Mucosa of descending colon (tissue), 3 donors: ENCODE measurements at regions not wholly inside any gene's neighbourhood (a gene's known extent, or its start where the extent isn't known, plus 50 kb on each side); places are given as distances from the start of the nearest gene placed in this dataset.

Experiments
- ATAC-seq: fragments of 200-7000 bp; cut with Tn5 transposase; one replicate; pipeline ENCODE4 v1.9.1; 2020; ENCODE audit warnings: mild to moderate bottlenecking, moderate library complexity
- DNase-seq, 3 donors: peaks; one replicate each; pipeline ENCODE4 v3.0.0-alpha.2; 2020
- H3K36me3 ChIP-seq: fragments of 200-600 bp; one replicate; pipeline ENCODE4 v1.8.0; 2021; ENCODE audit warnings: low read depth, mild to moderate bottlenecking
- H3K4me1 ChIP-seq: fragments of 200-600 bp; one replicate; pipeline ENCODE4 v1.8.0; 2021; ENCODE audit warnings: low read depth, mild to moderate bottlenecking
- H3K4me3 ChIP-seq: fragments of 200-600 bp; one replicate; pipeline ENCODE4 v1.8.0; 2021; ENCODE audit warnings: mild to moderate bottlenecking
- H3K9me3 ChIP-seq: fragments of 200-600 bp; one replicate; pipeline ENCODE4 v1.8.0; 2021; ENCODE audit warnings: mild to moderate bottlenecking
- intact Hi-C, 2 donors: fragments of 100-400 bp; cut with DNase I in 1 of 2; cut with micrococcal nuclease in 1 of 2; formaldehyde crosslinking; loops; one replicate each; pipeline versions ENCODE4 v1.11.0 to v1.11.1; 2022; cut with DNase I, micrococcal nuclease
- TF ChIP-seq, protein P1 (sequence below): fragments of 200-600 bp; IDR thresholded peaks from one replicate; pipeline ENCODE4 v1.8.0; 2022; ENCODE audit warnings: antibody characterized with exemption, mild to moderate bottlenecking
- donor health status: DM: no; HTN: no; CAD: no; lungs with moderate emphysema.
- donor health status: DM: no; HTN: no; CAD: no.
- donor health status: DM: no; HTN: yes; CAD: no.

DNA sequence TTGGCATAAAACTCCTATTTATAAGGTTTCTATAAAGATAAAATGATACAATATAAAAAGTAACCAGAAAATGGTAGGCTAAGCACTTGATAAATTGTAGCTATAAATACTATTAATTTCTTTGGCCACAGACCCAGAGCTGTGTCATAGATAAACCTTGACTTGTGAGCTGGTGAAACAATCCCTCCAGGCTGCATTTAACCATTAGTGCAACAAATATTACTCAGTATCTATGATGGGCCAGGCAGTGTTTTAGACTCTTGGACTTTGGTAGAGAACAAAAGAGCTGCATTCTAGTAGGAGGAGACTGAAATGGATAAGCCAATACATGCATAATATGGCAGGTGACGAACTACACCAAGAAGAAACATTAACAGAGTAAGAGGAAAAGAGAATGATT, 178.1 kb downstream of the BTG1 start:
- intact Hi-C loops: no loop called here
- ATAC-seq (no peak), DNase-seq (no peak)
- H3K9me3 ChIP-seq: no peaks in the 10 kb centered on the region
- H3K4me3 ChIP-seq: no peak overlapping the region
- TF ChIP-seq, protein P1, sequence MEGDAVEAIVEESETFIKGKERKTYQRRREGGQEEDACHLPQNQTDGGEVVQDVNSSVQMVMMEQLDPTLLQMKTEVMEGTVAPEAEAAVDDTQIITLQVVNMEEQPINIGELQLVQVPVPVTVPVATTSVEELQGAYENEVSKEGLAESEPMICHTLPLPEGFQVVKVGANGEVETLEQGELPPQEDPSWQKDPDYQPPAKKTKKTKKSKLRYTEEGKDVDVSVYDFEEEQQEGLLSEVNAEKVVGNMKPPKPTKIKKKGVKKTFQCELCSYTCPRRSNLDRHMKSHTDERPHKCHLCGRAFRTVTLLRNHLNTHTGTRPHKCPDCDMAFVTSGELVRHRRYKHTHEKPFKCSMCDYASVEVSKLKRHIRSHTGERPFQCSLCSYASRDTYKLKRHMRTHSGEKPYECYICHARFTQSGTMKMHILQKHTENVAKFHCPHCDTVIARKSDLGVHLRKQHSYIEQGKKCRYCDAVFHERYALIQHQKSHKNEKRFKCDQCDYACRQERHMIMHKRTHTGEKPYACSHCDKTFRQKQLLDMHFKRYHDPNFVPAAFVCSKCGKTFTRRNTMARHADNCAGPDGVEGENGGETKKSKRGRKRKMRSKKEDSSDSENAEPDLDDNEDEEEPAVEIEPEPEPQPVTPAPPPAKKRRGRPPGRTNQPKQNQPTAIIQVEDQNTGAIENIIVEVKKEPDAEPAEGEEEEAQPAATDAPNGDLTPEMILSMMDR: no peak
- no peaks in the 10 kb centered on the region for H3K4me1 ChIP-seq
- no peaks in the 10 kb centered on the region for H3K36me3 ChIP-seq

DNA sequence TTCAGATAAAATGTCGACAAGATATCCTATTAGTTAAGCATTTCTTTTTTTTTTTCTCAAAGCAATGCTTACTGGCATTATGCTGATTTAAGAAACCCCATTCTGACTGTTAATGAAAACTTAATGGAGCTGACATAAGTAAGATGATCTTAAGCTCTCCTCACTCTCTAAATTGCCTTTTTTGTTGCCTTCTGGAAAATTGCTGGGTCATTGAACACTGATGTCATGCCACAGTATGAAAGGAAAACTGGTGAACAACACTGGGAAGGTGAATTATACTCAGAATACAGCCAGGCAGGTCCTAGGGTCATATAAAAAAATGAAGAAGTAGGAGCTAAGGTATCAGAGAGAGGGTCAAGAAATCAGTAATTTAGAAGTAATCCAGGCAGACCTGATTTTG, 179.9 kb downstream of the BTG1 start:
- Histone ChIP-seq H3K36me3 (no peaks in the 10 kb centered on the region), H3K4me1 (no peaks in the 10 kb centered on the region), H3K4me3 (no peak overlapping the region), H3K9me3 (no peaks in the 10 kb centered on the region)
- intact Hi-C loops: no loop called here
- ATAC-seq (no peak), DNase-seq (no peak)
- TF ChIP-seq, protein P1: no peak

DNA sequence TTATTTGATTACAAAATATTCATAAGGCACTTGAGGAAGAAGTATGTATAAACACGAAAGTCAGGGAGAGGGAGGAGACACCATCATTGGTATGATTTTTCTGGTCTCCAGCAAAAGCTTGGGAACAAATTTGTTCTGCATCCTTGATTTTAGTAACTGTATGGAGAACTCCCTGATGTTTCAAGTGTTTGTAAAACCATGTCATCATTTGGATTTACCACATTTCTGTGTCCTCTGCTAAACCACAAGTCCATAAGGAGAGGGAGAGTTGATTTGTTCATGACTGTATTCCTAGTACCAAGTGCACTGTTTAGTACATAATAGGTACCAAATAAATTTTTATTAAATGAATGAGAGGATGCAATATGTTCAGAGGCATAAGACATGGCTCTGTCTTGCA, 181.1 kb downstream of the BTG1 start:
- intact Hi-C loops: no loop called here
- Histone ChIP-seq H3K4me3 (no peak overlapping the region), H3K36me3 (no peaks in the 10 kb centered on the region), H3K9me3 (no peaks in the 10 kb centered on the region), H3K4me1 (no peaks in the 10 kb centered on the region)
- DNase-seq: no peak
- ATAC-seq: no peak
- TF ChIP-seq, protein P1: no peak

DNA sequence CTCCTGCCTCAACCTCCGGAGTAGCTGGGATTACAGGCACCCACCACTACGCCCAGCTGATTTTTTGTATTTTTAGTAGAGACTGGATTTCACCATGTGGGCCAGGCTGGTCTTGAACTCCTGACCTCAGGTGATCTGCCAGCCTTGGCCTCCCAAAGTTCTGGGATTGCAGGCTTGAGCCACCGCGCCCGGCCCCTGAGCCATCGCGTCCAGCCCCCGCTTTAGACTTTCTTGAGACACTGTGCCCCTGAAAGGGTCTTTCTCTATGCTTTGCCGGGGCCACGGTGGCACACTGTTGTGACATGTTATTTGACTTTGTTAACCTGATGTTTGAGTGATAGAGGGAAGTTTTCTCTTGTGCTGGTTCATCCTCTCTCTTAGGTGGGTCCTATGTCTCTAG, 186.4 kb downstream of the BTG1 start:
- Histone ChIP-seq H3K36me3 (no peaks in the 10 kb centered on the region), H3K4me1 (peaks cover 4% of the 10 kb centered on the region), H3K9me3 (no peaks in the 10 kb centered on the region), H3K4me3 (no peak overlapping the region)
- ATAC-seq: no peak
- TF ChIP-seq, protein P1: no peak
- intact Hi-C loops: no loop called here
- no peak for DNase-seq

DNA sequence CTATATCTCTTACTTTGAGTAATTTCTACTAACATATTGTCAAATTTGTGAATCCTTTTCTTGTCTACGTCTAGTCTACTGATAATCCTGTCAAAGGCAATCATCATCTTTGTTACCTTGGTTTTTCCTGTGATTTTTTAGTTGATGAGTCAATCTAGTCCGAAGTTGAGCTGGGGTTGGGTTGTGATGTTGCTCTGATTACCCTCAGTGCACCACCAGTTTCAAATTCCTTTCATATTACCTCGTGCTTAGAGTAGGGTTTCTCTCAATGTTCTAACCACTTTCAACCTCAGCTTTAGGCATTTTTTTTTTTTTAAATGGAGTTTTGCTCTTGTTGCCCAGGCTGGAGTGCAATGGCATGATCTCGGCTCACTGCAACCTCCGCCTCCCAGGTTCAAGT, 186.8 kb downstream of the BTG1 start:
- TF ChIP-seq, protein P1: no peak
- Histone ChIP-seq H3K36me3 (no peaks in the 10 kb centered on the region), H3K4me1 (peaks cover 6% of the 10 kb centered on the region), H3K4me3 (no peak overlapping the region), H3K9me3 (no peaks in the 10 kb centered on the region)
- no peak for DNase-seq
- ATAC-seq: no peak
- intact Hi-C loops: no loop called here

DNA sequence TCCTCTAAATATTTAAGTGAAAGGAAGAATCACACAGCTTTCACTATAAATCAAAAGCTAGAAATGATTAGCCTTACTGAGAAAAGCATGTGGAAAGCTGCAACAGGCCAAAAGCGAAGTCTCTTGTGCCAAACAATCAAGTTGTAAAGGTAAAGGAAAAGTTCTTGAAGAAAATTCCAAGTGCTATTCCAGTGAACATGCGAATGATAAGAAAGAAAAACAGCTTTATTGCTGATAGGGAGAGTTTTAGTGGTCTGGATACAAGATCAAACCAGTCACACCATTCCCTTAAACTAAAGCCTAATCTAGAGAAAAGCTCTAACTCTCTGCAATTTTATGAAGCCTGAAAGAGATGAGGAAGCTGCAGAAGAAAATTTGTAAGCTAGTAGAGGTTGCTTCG, 190.9 kb downstream of the BTG1 start:
- TF ChIP-seq, protein P1: no peak
- DNase-seq: peak in 1 of 3 donors; percentile 30
- Histone ChIP-seq H3K36me3 (no peaks in the 10 kb centered on the region), H3K4me3 (no peak overlapping the region), H3K4me1 (peaks cover 19% of the 10 kb centered on the region), H3K9me3 (no peaks in the 10 kb centered on the region)
- intact Hi-C loops: no loop called here
- ATAC-seq: peak; percentile 68
